ENCODE measurements at regions not wholly inside any gene's neighbourhood (a gene's known extent, or its start where the extent isn't known, plus 50 kb on each side); places are given as distances from the start of the nearest gene placed in this dataset.

- TF ChIP-seq, protein P1, sequence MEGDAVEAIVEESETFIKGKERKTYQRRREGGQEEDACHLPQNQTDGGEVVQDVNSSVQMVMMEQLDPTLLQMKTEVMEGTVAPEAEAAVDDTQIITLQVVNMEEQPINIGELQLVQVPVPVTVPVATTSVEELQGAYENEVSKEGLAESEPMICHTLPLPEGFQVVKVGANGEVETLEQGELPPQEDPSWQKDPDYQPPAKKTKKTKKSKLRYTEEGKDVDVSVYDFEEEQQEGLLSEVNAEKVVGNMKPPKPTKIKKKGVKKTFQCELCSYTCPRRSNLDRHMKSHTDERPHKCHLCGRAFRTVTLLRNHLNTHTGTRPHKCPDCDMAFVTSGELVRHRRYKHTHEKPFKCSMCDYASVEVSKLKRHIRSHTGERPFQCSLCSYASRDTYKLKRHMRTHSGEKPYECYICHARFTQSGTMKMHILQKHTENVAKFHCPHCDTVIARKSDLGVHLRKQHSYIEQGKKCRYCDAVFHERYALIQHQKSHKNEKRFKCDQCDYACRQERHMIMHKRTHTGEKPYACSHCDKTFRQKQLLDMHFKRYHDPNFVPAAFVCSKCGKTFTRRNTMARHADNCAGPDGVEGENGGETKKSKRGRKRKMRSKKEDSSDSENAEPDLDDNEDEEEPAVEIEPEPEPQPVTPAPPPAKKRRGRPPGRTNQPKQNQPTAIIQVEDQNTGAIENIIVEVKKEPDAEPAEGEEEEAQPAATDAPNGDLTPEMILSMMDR (IDR thresholded peaks at IDR 0.05) = no peak
- no peak for TF ChIP-seq POLR2AphosphoS5 (IDR thresholded peaks at IDR 0.05)
- TF ChIP-seq POLR2A (IDR thresholded peaks at IDR 0.05) = no peak
- no peak for TF ChIP-seq EP300 (IDR thresholded peaks at IDR 0.05)
These were observed 241.2 kb upstream of the TNC start for GRCh38 chr9:115359017-115359780.

All from upper lobe of left lung (tissue), 4 donors.